CD4-positive, alpha-beta memory T cell (primary cell): ENCODE measurements at regions not wholly inside any gene's neighbourhood (a gene's known extent, or its start where the extent isn't known, plus 50 kb on each side); places are given as distances from the start of the nearest gene placed in this dataset.

Source experiments
- CTCF ChIA-PET: fragments of 350-600 bp; sonication (Branson Sonifier 250); formaldehyde crosslinking; loops from one replicate; lab custom pipeline; 2021; ENCODE audit warnings: inconsistent platforms; ENCODE audit not compliant: partially characterized antibody; lab: Charles Lee
- POLR2A ChIA-PET: fragments of 350-600 bp; sonication (Branson Sonifier 250); formaldehyde crosslinking; loops from one replicate; lab custom pipeline; 2021; ENCODE audit not compliant: partially characterized antibody; lab: Charles Lee
- DNase-seq, 5 donors: peaks; one replicate each; pipeline versions ENCODE4 v3.0.0 to v3.0.0-alpha.2; 2020 to 2022; ENCODE audit warnings: mixed read lengths in 1 of 5
- H3K27ac ChIP-seq: one replicate; pipeline ENCODE4 v1.7.0; 2013; ENCODE audit warnings: low read depth, low read length
- H3K27me3 ChIP-seq: 2 replicates; pipeline ENCODE4 v1.7.0; 2013; ENCODE audit warnings: mild to moderate bottlenecking, low read length, moderate library complexity; ENCODE audit not compliant: insufficient read depth
- H3K36me3 ChIP-seq: 2 replicates; pipeline ENCODE4 v1.7.0; 2013; ENCODE audit warnings: mild to moderate bottlenecking, low read length, moderate library complexity; ENCODE audit not compliant: insufficient read depth
- H3K4me1 ChIP-seq: 2 replicates; pipeline ENCODE4 v1.7.0; 2013; ENCODE audit warnings: mild to moderate bottlenecking, low read length, moderate library complexity; ENCODE audit not compliant: insufficient read depth
- H3K4me3 ChIP-seq, 2 donors: one replicate each; pipeline ENCODE4 v1.7.0; 2013; ENCODE audit warnings: low read length in 2 of 2, mild to moderate bottlenecking in 1 of 2
- H3K9me3 ChIP-seq, 2 donors: one replicate each; pipeline ENCODE4 v1.7.0; 2013; ENCODE audit warnings: low read length in 2 of 2, control low read depth in 1 of 2; ENCODE audit not compliant: control insufficient read depth in 1 of 2
- H3K27ac Mint-ChIP-seq, 7 donors: one replicate each; pipeline ENCODE4 v1.8.0; 2020 to 2021; ENCODE audit warnings: mixed read lengths in 7 of 7, mild to moderate bottlenecking in 6 of 7, inconsistent platforms in 3 of 7, moderate library complexity in 3 of 7
- H3K27me3 Mint-ChIP-seq, 2 donors: one replicate each; pipeline ENCODE4 v1.8.0; 2020 to 2021; ENCODE audit warnings: mixed read lengths in 2 of 2
- H3K36me3 Mint-ChIP-seq, 2 donors: one replicate each; pipeline ENCODE4 v1.8.0; 2020 to 2021; ENCODE audit warnings: mixed read lengths in 2 of 2, inconsistent platforms in 1 of 2, mild to moderate bottlenecking in 1 of 2
- H3K4me1 Mint-ChIP-seq, 4 donors: one replicate each; pipeline ENCODE4 v1.8.0; 2020 to 2021; ENCODE audit warnings: mixed read lengths in 4 of 4, mild to moderate bottlenecking in 1 of 4
- H3K4me3 Mint-ChIP-seq, 8 donors: one replicate each; pipeline ENCODE4 v1.8.0; 2020 to 2021; ENCODE audit warnings: mixed read lengths in 8 of 8, mild to moderate bottlenecking in 7 of 8, moderate library complexity in 6 of 8, inconsistent platforms in 3 of 8
- H3K9me3 Mint-ChIP-seq, 8 donors: one replicate each; pipeline ENCODE4 v1.8.0; 2020 to 2021; ENCODE audit warnings: mixed read lengths in 8 of 8, mild to moderate bottlenecking in 5 of 8, inconsistent platforms in 3 of 8, moderate library complexity in 1 of 8
- intact Hi-C: fragments of 100-400 bp; cut with micrococcal nuclease; formaldehyde crosslinking; loops from one replicate; pipeline ENCODE4 v1.15.1; 2023

DNA sequence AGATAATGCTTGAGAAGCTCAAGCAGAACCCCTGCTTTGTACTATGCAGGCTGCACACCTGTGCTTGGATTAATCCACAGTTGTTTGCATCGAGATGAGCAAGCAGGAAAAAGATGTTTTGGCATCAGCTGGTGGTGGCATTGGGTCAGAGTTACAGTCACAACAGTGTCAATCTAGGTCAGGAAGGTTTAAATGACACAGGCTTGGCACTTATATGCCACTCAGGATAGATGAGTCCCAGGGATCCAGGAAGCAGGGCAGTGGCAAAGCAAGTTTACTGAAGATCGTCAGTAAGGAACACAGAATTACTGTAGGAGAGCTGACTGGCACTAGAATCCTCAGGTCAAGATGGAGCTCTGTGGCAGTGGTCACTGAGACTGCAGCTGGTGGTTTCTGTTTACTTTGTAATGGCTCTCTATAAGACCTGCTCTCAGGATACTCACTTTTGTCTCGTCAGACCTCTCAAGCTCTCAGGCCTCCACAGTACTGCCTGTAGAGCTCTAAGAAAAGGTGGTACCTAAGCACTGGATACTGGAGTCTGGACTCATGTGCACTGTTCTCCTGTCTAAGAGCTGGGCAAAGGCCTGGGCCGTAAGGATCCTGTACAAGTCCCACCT is 110.1 kb upstream of the HS3ST5 start:
- H3K9me3 Mint-ChIP-seq: peaks cover 0 to 6% (median 0%) of the 10 kb centered on the region in 8 donors
- H3K27ac ChIP-seq: no peak overlapping the region
- H3K4me1 Mint-ChIP-seq: no peaks in the 10 kb centered on the region
- H3K4me1 ChIP-seq: no peaks in the 10 kb centered on the region
- no peak overlapping the region for H3K27ac Mint-ChIP-seq
- no peak overlapping the region for H3K4me3 Mint-ChIP-seq
- CTCF ChIA-PET: no interaction called here
- no peaks in the 10 kb centered on the region for H3K27me3 Mint-ChIP-seq
- no peaks in the 10 kb centered on the region for H3K36me3 Mint-ChIP-seq
- H3K27me3 ChIP-seq: no peaks in the 10 kb centered on the region
- POLR2A ChIA-PET: no interaction called here
- intact Hi-C loops: no loop called here
- no peak for DNase-seq
- H3K4me3 ChIP-seq: no peak overlapping the region
- H3K36me3 ChIP-seq: no peaks in the 10 kb centered on the region
- H3K9me3 ChIP-seq: no peaks in the 10 kb centered on the region

DNA sequence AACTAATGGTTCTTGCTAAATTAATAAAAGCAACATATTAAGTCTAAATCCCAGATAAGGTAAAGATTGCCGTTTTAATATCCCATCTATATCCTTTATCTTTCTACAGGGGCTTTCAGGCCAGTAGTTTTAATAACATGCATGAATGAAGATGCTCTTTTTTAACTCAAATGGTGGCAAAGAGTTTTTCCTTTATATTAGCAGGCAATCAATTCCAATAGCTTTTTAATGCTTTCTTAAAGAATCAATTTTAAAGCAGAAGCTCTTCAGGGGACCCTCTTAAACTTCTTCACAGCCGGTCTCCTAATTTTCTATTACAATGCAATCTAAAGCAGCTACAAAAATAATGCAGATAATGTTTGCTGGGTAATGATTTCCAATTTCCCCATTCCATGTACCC is 107.8 kb upstream of the HS3ST5 start:
- no peaks in the 10 kb centered on the region for H3K27me3 ChIP-seq
- no peaks in the 10 kb centered on the region for H3K36me3 Mint-ChIP-seq
- H3K4me1 ChIP-seq: no peaks in the 10 kb centered on the region
- no peak overlapping the region for H3K27ac Mint-ChIP-seq
- DNase-seq: no peak
- no peak overlapping the region for H3K4me3 Mint-ChIP-seq
- POLR2A ChIA-PET: no interaction called here
- CTCF ChIA-PET: no interaction called here
- no peak overlapping the region for H3K4me3 ChIP-seq
- no peaks in the 10 kb centered on the region for H3K9me3 ChIP-seq
- H3K4me1 Mint-ChIP-seq: no peaks in the 10 kb centered on the region
- no peak overlapping the region for H3K27ac ChIP-seq
- peaks cover 0 to 9% (median 0%) of the 10 kb centered on the region in 8 donors for H3K9me3 Mint-ChIP-seq
- no peaks in the 10 kb centered on the region for H3K27me3 Mint-ChIP-seq
- no peaks in the 10 kb centered on the region for H3K36me3 ChIP-seq
- intact Hi-C loops: no loop called here

DNA sequence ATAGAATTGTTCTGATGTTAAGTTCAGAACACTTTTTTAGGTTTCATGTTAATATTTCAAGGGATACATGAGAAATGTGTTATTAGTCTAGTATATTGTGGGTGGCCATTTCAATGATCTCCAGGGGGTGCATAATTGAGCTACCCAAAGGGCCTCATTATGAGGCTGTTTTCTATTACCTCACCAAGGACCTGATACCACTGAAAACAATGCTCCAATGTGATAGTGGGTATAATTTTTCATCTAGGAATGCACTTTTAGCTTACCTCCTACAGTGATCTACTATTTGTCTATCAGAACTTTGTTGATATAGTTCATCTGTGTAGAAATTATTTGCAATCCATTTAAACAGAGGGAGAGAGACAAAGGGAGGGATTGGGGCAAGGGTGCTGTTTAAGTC is 106.8 kb upstream of the HS3ST5 start:
- intact Hi-C loops: no loop called here
- Histone ChIP-seq H3K36me3 (no peaks in the 10 kb centered on the region), H3K4me1 (no peaks in the 10 kb centered on the region), H3K4me3 (no peak overlapping the region), H3K27ac (no peak overlapping the region), H3K27me3 (no peaks in the 10 kb centered on the region), H3K9me3 (no peaks in the 10 kb centered on the region)
- Mint-ChIP-seq H3K9me3 (peaks cover 0 to 15% (median under 1%) of the 10 kb centered on the region in 8 donors), H3K4me3 (no peak overlapping the region), H3K36me3 (no peaks in the 10 kb centered on the region), H3K27me3 (no peaks in the 10 kb centered on the region), H3K4me1 (no peaks in the 10 kb centered on the region), H3K27ac (no peak overlapping the region)
- ChIA-PET CTCF (no interaction called here), POLR2A (no interaction called here)
- DNase-seq: no peak

DNA sequence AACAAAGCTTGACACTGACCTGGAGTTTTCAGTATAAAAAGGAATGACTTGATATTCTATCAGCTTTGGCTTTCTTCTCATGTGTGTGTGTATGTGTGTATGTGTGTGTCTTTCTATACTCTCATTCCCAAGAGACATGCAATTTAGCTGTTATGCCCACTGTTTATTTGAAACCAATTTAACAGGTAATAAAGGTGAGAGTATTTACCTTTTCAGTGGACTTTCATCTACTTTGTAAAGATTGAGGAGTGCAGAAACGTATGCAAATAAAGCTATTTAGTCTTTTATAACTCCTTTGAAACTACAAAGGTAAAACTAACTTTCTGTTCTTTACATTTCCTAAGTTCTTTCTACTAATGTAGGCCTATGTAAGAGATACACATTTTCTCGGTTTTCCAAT is 103.5 kb upstream of the HS3ST5 start:
- Mint-ChIP-seq H3K27me3 (no peaks in the 10 kb centered on the region), H3K4me3 (no peak overlapping the region), H3K27ac (no peak overlapping the region), H3K9me3 (peaks cover 0 to 12% (median 0%) of the 10 kb centered on the region in 8 donors), H3K36me3 (no peaks in the 10 kb centered on the region), H3K4me1 (no peaks in the 10 kb centered on the region)
- Histone ChIP-seq H3K4me1 (no peaks in the 10 kb centered on the region), H3K27ac (no peak overlapping the region), H3K36me3 (no peaks in the 10 kb centered on the region), H3K27me3 (no peaks in the 10 kb centered on the region), H3K9me3 (no peaks in the 10 kb centered on the region), H3K4me3 (no peak overlapping the region)
- ChIA-PET POLR2A (no interaction called here), CTCF (no interaction called here)
- intact Hi-C loops: no loop called here
- no peak for DNase-seq

DNA sequence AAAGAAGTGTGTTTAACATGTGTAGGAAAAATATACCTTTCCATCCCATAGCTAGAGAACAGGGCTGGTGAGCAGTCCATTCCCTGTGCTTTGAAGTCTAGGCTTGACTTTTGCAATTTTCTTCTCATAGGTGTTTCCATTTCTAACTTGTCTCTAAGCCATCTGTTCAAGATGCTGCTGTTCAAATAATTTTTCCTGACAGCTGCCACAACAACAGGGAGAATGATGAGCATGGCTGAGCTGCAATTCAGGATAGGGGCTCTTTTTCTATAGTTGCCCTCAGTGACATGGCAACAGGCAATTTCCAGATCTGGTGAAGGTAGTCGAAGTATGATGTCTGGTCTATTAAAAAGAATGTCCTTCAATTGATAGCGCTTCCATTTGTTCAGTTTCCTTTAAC is 103.0 kb upstream of the HS3ST5 start:
- H3K27ac Mint-ChIP-seq: no peak overlapping the region
- no peak for DNase-seq
- no peaks in the 10 kb centered on the region for H3K9me3 ChIP-seq
- H3K27me3 Mint-ChIP-seq: no peaks in the 10 kb centered on the region
- no peaks in the 10 kb centered on the region for H3K36me3 ChIP-seq
- H3K36me3 Mint-ChIP-seq: no peaks in the 10 kb centered on the region
- CTCF ChIA-PET: no interaction called here
- no peaks in the 10 kb centered on the region for H3K4me1 Mint-ChIP-seq
- POLR2A ChIA-PET: no interaction called here
- H3K4me1 ChIP-seq: no peaks in the 10 kb centered on the region
- no peak overlapping the region for H3K27ac ChIP-seq
- intact Hi-C loops: no loop called here
- H3K4me3 ChIP-seq: no peak overlapping the region
- H3K27me3 ChIP-seq: no peaks in the 10 kb centered on the region
- H3K4me3 Mint-ChIP-seq: no peak overlapping the region
- H3K9me3 Mint-ChIP-seq: peaks cover 0 to 12% (median 0%) of the 10 kb centered on the region in 8 donors

DNA sequence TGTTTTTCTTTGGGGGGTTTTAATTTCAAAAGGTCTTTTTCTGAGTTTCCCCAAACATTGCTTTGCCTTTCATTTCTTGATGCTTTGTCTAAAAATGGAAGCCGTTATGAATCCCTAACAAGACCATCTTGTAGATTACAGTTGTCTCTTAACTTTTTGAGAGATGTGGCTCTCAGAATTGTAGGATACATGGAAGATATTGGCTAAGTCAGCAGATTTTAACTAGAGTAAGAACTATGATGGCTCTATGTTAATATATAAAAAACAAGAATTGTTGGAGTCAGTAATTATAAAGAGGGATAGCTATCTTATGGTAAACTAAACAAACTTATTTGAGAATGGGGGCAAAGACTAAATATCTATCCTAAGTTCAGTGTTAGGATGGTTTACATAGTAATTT is 96.6 kb upstream of the HS3ST5 start:
- Histone ChIP-seq H3K27ac (no peak overlapping the region), H3K4me1 (no peaks in the 10 kb centered on the region), H3K4me3 (no peak overlapping the region), H3K27me3 (no peaks in the 10 kb centered on the region), H3K36me3 (no peaks in the 10 kb centered on the region), H3K9me3 (no peaks in the 10 kb centered on the region)
- Mint-ChIP-seq H3K27ac (no peak overlapping the region), H3K9me3 (peaks cover 0 to 4% (median 1%) of the 10 kb centered on the region in 8 donors), H3K4me3 (no peak overlapping the region), H3K27me3 (no peaks in the 10 kb centered on the region), H3K36me3 (no peaks in the 10 kb centered on the region), H3K4me1 (no peaks in the 10 kb centered on the region)
- intact Hi-C loops: no loop called here
- POLR2A ChIA-PET: no interaction called here
- no peak for DNase-seq
- CTCF ChIA-PET: no interaction called here

DNA sequence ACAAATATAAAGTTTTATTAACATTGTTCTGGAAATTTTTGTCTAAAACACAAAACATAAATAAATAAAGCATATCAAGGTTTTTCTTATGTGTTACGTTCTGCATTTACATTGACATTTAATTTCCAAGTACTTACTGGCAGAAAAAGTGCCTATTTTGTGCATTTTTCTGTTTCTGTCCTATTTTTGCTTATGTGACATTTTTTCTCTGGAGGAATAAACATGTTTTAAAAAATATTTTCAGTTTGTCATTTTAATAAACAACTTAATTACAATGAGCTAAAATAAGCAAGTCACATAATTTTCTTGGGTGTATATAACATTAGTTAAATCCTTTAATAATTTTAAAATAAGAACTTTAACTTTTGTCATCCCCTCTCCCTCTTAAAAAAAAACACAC is 94.4 kb upstream of the HS3ST5 start:
- Histone ChIP-seq H3K27me3 (no peaks in the 10 kb centered on the region), H3K27ac (no peak overlapping the region), H3K4me1 (no peaks in the 10 kb centered on the region), H3K4me3 (no peak overlapping the region), H3K36me3 (no peaks in the 10 kb centered on the region), H3K9me3 (no peaks in the 10 kb centered on the region)
- Mint-ChIP-seq H3K4me1 (no peaks in the 10 kb centered on the region), H3K27me3 (no peaks in the 10 kb centered on the region), H3K36me3 (no peaks in the 10 kb centered on the region), H3K9me3 (peaks cover 0 to 4% (median 0%) of the 10 kb centered on the region in 8 donors), H3K27ac (no peak overlapping the region), H3K4me3 (no peak overlapping the region)
- ChIA-PET CTCF (no interaction called here), POLR2A (no interaction called here)
- DNase-seq: no peak
- intact Hi-C loops: no loop called here

DNA sequence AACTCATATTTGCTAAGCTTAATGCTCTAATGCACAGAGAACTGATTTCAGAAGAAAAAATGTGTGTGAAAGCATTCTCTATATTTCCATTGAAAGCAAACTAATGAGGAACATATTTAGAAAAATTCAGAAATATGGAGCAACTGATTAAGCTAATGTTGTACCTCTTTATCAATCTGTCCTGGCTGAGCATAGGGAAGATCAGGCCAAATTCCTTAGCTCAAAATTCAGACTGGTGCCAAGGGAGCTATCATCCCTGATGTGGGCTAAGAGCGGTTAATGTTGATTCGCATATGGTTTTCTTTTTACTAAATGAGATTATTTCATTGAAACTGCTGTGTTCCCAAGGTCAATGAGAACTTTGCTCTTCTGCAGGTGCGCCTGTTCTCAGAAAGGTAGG is 93.9 kb upstream of the HS3ST5 start:
- H3K4me1 ChIP-seq: no peaks in the 10 kb centered on the region
- no peaks in the 10 kb centered on the region for H3K9me3 ChIP-seq
- Mint-ChIP-seq H3K36me3 (no peaks in the 10 kb centered on the region), H3K4me3 (no peak overlapping the region), H3K27ac (no peak overlapping the region), H3K9me3 (peaks cover 0 to 4% (median 0%) of the 10 kb centered on the region in 8 donors), H3K4me1 (no peaks in the 10 kb centered on the region), H3K27me3 (no peaks in the 10 kb centered on the region)
- no peaks in the 10 kb centered on the region for H3K27me3 ChIP-seq
- ChIA-PET CTCF (no interaction called here), POLR2A (no interaction called here)
- intact Hi-C loops: no loop called here
- no peak overlapping the region for H3K4me3 ChIP-seq
- DNase-seq: no peak
- H3K27ac ChIP-seq: no peak overlapping the region
- no peaks in the 10 kb centered on the region for H3K36me3 ChIP-seq
